Activated T-helper 9 cell treated with anti-CD3 and anti-CD28 coated beads, Interleukin-2, amount 50 U/mL, for 16 hours (primary cell): ENCODE measurements at regions not wholly inside any gene's neighbourhood (a gene's known extent, or its start where the extent isn't known, plus 50 kb on each side); places are given as distances from the start of the nearest gene placed in this dataset.
"Not testable (repeated sequence)": the region's sequence is repeated elsewhere in the genome, so short reads cannot be mapped to it uniquely, and the experiment has no call there.

Experiments used
- DNase-seq: peaks from one replicate; pipeline ENCODE4 v3.0.0-alpha.2; 2020; ENCODE audit warnings: low read depth

- DNase-seq = no peak
Observed at GRCh38 chr1:30660241-30660640, 63.1 kb downstream of the MATN1 start.

GRCh38 chr1:30659702-30660101 lies 63.7 kb downstream of the MATN1 start:
- no peak for DNase-seq

GRCh38 chr1:30658375-30658774 lies 65.0 kb downstream of the MATN1 start:
- not testable (repeated sequence) for DNase-seq

- DNase-seq = no peak
Observed at GRCh38 chr1:30658014-30658336, 65.4 kb downstream of the MATN1 start.

- DNase-seq = no peak
Observed at GRCh38 chr1:30657131-30658013, 66.0 kb downstream of the MATN1 start.

- no peak for DNase-seq
Observed at GRCh38 chr1:30656171-30656940, 67.0 kb downstream of the MATN1 start.

- DNase-seq = no peak
Observed at GRCh38 chr1:30655672-30656071, 67.7 kb downstream of the MATN1 start.

GRCh38 chr1:30654188-30654587 lies 69.2 kb downstream of the MATN1 start:
- no peak for DNase-seq

- no peak for DNase-seq
Observed at GRCh38 chr1:30652152-30652841, 71.1 kb downstream of the MATN1 start.

- DNase-seq = not testable (repeated sequence)
Observed at GRCh38 chr1:30651395-30651794, 72.0 kb downstream of the MATN1 start.

GRCh38 chr1:30650968-30651320 lies 72.4 kb downstream of the MATN1 start:
- DNase-seq = no peak

- no peak for DNase-seq
Observed at GRCh38 chr1:30650038-30650967, 73.1 kb downstream of the MATN1 start.

- DNase-seq = no peak
Observed at GRCh38 chr1:30649321-30649991, 73.9 kb downstream of the MATN1 start.

GRCh38 chr1:30648408-30649000 lies 74.9 kb downstream of the MATN1 start:
- DNase-seq = no peak

- DNase-seq = no peak
Observed at GRCh38 chr1:30645807-30646206, 77.6 kb downstream of the MATN1 start.

- no peak for DNase-seq
Observed at GRCh38 chr1:30642391-30643120, 80.8 kb downstream of the MATN1 start.

- no peak for DNase-seq
Observed at GRCh38 chr1:30641572-30642353, 81.6 kb downstream of the MATN1 start.

GRCh38 chr1:30639881-30640452 lies 83.4 kb downstream of the MATN1 start:
- no peak for DNase-seq

- no peak for DNase-seq
Observed at GRCh38 chr1:30638811-30639210, 84.6 kb downstream of the MATN1 start.
